GM21786 (cell line): ENCODE measurements at regions not wholly inside any gene's neighbourhood (a gene's known extent, or its start where the extent isn't known, plus 50 kb on each side); places are given as distances from the start of the nearest gene placed in this dataset.

ENCODE experiments used
- ATAC-seq: cut with Tn5 transposase; IDR thresholded peaks from one replicate; pipeline ENCODE4 v1.9.1; 2021; ENCODE audit not compliant: unreplicated experiment

DNA sequence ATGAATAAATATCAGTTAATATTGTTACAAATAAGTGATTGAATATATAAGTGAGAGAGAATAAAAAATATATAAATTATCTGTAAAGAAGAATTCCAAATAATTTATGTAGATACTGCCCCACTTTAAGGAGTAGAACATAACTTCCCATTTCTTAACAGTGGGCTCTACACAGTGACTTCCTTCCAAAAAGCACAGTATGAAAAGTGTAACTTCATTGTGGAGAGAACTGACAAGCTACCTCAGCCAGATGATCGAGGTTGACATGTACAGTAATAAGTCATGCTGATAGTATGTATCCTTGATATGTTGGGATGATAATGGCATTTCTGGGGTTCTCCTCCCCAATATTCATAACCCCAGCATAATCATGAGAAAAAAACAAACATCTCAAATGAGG is 191.9 kb upstream of the FN1 start:
- ATAC-seq = no peak

DNA sequence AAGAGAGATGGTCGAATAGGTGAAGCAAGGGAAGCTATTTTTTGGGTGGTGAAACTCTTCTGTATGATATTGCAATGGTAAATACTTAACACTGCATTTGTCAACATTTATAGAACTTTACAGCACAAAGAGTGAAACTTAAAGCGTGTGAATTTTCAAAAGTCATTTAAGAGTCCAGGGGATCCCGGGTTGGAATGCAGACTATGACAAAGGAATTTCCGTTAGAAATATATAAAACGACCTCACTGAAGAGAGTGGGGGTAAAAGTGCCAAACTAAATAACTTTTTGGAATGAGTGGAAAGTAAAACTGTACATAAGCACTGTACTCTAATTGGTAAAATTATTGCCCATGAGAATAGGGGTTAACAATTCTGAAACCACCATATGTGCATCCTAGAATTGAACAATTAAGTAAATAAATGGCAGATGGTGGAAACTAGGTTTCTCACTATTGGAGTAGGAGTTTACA is 191.0 kb upstream of the FN1 start:
- ATAC-seq = no peak

DNA sequence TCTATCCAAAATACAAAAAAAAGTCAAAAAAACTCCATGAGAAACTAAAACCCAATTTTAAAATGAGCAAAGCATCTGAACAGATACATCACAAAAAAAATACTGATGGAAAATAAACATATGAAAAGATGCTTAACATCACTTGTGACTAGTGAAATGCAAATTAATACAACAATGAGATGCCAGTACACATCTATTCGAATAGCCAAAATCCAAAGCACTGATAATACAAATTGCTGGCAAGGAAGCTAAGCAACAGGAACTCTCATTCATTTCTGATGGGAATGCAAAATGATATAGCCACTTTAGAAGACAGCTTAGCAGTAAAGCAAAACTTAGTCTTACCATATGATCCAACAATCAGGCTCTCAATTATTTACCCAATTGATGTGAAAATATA is 190.2 kb upstream of the FN1 start:
- ATAC-seq = no peak

DNA sequence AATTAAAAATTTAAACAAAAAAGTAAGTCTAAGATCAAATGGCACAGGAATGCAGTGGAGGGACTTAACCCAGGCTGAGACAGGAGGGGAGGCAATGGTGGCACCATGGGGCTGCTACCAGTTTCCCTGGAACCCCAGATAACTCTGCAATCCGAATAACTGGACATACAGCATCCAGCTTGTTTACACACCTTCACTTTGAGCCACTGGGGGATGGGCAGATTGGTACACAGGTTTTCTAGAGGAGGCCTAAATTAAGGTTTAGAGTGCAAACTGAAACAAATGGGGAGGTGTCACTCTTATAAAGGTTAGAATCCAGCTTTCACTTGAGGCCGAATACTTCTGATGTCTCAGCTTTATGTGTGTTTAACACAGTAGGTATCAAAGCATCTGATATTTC is 189.3 kb upstream of the FN1 start:
- no peak for ATAC-seq

DNA sequence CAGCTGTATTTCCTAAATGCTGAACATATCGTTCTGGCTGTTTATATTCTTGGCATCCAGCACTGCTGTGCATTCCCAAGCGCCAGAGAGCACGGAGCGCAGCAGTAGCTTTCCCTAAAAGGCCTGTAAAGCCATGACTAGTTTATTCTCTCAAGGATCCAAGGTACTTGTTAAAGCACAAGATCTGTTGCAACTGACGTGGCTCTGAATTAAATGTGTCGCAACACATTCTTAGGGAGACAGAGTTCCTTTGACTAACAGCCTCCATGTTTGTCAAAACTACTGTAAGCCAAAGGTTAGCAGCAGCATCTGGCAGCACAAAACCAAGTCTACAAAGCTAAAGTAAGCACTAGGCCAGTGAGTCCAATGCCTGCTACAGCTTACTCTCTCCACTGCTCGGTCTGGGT is 188.6 kb upstream of the FN1 start:
- no peak for ATAC-seq

DNA sequence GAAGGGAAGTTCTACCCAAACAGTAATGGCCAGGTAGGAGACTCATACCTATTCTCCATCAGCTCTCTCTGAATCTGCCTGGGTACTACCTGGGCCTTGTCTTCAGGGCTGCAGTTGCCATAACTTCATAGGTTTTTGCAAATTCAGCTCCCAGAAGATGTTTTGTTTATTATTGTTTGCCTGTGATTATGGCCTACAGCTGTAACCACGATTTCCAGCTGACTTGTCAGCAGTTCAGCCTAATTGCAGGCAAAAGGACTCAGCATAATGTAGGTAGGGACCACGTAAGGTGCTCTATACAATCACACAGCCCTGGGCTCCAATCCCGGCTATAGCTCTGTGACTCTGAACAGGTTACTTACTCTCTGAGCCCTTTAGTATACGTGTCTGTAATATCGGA is 187.0 kb upstream of the FN1 start:
- ATAC-seq = no peak

DNA sequence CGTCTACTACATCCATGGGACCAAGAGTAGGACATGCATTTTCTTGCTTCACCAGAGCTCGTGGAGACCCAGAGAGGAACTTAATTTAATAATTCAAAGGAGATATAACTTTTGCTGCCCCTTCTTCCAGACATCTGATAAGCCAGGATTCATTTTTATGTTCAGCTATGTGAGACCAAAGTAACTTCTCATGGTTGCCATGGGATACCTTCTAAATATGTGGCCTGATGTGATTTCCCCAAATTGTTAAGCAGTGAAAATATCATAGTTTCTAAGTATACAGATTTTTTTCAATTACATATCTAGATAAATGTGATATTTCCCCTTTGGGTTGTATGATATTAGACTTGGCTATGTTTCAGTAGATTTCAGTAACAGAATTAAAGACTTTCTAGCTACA is 185.5 kb upstream of the FN1 start:
- ATAC-seq = no peak

DNA sequence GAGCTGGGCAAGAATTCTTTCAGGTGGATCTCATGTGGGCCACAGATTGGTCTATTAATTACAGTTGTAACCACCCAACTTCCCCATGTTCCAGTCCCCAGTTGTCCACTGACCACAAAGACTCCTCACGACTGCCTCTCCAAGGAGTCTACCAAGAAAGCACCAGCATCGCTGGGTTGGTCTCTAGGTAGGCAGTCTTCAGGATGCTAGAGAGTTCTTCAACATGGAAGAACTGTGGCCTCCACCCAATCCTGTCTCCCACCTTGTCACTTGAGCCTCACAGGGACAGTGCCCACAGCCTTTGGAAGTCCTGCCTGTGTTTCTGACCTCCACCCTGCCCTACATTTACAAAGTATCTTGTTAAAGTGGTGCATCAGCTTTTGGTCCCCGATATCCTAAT is 184.7 kb upstream of the FN1 start:
- no peak for ATAC-seq

DNA sequence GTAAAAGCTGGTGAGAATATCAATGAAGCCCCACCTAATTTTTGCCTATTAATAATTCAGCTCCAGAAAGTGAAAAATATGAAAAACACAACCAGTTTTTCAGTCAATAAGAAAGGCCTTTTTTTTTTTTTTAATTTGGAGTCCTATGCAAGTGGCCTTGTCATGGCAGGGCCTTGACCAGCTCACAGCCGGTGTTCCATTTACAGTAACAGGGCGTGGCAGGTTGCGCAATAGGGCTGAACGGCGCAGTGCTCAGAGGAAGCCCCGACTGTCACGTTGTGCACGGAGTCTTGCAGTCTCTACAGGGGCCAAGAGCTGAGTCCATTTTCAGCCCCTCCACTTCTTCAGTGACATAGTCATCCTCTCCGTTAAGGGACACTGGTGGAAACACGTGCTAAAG is 184.1 kb upstream of the FN1 start:
- no peak for ATAC-seq

DNA sequence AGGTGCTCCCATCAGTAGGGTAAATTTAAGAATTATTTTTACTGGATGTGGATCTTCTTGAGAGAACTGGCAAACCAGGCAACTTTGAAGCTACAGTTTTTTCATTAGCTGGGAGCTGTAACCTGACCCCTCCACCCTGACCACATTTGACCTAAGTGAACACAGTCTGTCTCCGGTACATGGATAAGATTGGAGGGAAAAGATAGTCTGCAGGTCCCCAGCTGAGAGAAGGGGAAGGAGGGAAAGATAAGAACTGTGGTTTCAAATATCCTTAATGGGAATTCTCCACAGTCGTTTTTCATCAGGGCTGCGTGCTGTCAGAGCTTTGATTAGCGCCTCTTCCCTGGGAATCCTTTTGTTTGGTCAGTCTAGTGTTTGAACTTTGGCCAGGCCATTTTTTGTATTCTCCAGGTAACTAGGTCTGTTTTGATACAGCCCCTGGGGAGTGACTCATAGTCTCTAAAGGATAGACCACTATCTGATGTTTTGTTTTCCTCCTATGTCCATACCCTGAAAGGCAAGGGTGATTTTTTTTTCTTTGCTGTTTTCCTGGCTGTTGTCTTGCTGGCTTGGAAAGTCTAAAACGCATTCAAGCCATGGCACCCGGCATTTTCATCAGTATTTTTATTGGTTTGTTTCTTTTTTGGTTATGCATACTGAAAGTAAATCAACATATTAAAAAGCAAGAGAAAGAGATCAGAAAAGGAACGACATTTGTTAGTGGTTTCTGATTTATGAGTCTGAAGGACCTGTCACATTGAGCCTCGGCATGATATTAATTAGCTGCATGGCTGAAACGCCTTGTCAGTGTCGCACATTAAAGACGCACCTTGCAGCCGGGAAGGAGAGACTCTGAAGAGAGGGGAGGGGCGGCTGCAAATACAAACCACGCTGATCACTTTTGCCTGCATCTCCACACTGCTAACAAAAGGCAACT is 183.4 kb upstream of the FN1 start:
- ATAC-seq = no peak

DNA sequence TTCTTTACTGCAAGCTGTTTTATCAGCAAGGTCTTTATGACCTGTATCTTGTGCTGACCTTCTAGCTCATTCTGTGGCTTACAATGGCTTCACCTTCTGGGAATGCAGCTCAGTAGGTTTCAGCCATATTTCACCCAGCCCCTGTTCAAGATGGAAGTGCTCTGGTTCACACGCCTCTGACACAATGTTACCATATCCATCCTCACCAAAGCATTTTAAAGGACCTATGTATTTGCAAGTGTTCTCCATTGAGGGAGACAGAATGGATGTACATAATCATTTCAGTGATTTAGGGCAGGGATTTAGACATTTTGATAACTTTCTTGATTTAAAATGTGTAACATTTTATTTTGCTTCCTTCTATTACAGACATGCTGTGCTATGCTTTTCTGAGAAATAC is 182.3 kb upstream of the FN1 start:
- no peak for ATAC-seq

DNA sequence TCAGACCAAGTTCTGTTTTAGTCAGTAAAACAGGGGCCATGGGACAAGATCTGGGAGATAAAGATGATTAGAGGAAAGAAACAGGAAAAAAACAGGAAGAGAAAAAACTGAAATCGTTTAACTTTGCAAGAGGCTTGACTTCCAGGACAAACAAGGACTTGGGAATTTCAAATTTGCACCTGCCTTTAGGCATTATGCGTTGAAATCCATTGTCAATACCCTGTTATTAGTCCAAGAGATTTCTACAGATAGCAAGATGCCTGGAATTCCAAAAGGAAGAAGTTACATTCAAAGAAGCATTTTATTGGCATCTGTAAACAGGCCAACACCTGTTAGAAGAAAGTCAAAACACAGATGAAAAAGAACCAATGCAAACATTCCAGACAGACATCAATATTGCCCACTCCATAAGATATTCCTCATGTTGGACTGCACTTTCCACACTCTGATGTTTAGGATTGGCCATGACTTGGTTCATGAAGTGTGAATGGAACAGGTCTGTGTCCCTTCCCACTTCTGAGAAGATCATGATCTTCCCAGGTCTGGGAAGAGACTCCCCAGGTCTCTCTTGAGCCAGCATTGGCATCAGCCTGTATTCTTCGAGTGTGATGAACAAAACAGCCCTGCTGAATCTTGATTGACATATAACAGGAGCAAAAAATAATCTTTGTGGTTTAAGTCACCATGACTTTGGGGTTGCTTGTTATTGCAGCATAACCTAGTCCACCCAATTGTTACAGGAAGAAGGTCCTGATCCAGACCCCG is 181.4 kb upstream of the FN1 start:
- ATAC-seq = no peak

DNA sequence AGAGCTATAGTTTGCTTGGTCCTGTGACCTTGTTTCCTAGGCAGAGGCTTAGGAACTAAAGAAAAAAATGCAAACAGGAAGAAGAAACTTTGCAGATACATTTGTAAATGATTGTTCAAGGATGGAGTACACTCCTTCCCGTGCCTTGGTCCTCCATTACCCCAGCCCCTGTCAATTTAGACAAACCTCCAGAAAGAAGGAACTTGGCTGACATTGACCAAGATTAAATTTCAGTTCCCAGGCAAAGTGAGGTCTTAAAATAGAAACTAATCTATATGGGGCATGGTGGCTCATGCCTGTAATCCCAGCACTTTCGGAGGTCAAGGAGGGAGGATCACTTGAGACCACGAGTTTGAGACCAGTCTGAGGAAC is 179.9 kb upstream of the FN1 start:
- no peak for ATAC-seq

DNA sequence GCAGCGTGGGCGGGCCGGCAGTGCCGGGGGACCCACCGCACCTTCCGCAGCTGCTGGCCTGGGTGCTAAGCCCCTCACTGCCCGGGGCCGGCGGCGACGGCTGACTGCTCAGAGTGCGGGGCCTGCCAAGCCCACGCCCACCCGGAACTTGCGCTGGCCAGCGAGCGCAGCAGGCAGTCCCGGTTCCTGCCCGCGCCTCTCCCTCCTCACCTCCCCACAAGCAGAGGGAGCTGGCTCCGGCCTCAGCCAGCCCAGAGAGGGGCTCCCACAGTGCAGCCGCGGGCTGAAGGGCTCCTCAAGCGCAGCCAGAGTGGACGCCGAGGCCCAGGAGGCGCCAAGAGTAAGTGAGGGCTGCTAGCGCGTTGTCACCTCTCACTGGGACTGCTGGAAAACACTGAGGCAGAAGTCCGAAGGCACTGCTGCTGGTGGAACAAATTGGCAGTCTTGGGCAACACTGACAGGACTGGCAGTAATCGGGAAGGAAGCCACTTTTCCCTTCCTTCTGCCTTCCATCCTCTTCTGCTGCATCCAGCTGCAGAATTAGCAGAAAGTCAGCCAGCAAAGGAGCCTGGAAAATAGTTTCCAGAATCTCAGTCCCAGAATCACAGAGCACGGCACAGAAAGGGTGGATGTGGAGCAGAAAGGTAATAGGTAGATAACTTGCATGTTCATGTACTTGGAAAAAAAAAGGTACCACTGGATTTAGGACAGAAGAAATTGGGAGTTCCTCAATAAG is 179.4 kb upstream of the FN1 start:
- ATAC-seq = no peak

DNA sequence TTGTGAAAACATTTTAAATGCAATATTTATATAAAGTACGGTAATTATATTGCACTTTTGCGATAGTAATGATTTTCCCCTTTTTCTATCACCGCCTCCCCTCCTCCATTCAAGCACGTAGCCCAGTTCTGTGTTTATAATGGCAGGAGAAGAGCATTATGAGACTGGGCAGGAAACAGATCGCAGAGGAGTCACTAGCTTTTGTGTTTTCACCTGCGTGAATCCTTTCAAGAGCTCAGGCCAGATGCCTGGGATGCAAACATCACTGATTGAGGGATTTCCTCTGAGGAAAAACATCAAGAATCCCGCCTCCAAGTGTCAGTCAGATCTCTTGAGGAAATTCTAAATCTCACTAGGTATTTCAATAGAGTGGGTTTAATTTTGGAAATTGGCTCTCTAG is 178.4 kb upstream of the FN1 start:
- ATAC-seq = no peak

DNA sequence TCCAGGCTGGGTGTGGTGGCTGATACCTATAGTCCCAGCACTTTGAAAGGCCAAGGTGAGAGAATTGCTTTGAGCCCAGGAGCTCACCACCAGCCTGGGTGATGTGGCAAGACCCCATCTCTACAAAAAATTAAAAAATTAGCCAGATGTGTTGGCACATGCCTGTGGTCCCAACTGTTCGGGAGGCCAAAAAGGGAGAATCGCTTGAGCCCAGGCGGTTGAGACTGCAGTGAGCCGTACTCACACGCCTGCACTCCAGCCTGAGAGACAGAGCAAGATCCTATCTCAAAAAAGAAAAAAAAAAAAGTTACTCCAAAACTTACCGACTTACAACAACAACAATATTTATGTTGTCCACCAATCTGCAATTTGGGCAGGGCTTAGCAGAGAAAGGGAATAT is 178.0 kb upstream of the FN1 start:
- no peak for ATAC-seq

DNA sequence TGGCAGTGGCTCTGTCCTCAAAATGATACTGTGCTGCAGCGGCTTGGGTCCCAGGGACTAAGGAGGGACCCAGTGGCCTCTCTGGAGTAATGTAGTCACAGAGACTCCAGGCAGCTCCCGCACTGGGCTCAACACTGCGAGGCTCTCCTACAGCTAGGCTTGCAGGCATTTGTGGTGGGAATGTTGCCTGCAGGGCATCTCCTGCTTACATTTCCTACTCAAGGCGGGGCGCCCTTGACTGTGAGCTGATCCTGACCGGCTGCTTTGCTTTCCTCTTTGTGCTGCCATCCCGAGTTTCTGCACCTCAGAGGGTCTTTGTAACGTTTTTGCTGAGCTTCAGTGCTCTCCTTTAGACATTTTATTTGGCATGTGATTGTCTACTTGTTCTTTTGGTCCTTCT is 177.4 kb upstream of the FN1 start:
- ATAC-seq = no peak

DNA sequence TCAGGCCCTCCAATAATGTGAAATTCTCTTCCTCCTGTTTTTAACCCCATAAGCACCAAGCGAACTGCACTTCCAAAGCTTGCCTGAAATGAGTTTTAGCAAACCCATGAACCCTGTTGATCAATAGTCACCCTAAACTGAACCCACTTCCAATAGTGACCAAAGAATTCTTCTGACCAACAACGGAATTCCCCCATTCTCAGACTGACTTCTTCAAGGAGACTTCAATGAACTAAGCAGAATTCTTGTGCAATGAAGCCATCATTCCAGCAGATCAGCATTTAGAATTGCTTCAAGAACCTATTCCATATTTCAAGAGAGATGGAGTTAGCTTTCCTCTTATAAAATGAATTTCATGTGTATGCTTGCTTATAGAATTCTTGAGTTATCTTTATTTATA is 176.9 kb upstream of the FN1 start:
- no peak for ATAC-seq

DNA sequence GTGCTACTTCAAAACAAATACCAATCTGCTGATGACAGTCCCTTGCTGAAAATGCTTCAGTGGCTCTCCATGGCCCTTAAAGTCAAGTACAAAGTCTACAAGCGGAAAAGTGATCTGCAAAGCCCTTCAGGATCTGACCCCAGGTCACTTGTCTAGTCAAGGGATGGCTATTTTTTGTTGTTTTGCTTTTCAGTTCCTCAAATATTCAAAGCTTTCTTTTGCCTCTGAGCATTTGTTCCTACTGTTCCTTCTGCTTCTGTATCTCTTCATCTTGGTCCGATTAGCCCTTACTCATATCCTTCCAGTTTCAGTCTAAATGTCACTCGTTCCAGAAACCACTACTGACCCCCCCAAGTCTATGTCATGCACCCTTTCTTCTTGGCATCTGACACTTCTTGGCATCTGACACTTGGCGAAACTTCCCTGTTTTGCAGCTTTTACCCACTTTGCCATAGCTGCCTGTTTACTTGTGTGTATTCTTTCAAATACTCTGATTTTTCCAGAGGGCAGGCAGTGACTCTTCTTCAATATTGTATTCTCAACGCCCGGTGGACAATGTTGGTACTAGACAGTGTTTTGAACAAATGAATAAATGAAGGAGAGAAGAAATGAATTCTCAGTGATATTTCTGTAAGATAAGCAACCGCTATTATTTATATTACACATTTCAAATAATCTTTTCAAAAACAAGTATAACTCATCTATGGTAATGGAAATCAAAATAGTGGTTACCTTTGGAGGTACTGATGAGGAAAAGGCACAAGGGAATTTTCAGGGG is 175.9 kb upstream of the FN1 start:
- ATAC-seq = peak; percentile 46

DNA sequence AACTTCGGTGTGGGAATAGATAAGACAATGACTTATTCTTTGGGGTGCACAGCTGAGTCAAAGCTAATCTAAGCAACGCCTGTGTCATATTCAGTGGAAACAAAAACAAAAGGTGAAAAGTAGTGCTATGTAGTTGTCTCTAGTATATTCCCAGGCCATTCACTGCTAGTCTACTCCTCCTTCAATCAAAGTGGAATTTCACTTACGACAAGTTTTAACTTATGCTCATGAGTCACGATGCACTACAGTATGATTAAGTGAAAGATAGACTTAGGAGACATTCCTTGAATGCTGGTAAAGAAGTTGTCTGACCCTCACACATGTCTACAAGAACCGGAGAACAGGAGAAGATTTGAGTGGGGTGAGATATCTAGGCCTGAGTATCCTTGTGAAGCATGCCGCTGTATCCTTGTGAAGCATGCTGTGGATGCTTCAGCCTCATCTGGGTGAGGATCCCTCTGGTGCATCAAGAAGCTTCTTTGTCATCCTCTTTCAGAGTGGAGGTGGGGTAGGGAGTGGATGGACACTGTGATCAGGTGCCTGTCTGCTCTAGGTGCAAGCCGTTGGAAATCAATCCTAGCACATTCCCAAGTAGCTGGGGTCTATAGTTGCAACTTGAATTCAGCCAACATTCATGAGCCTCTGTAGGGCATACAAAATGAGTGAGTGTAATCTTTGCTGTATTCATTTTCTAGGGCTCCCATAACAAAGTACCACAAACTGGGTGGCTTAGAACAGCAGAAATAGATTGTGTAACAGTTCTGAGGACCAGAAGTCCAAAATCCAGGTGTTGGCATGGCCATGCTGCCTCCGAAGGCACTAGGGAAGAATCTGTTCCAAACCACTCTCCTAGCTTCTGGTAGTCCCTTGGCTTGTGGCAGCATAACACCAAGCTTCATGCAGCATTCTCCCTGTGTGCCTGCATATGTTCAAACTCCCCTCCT is 173.5 kb upstream of the FN1 start:
- no peak for ATAC-seq
